Activated naive CD8-positive, alpha-beta T cell (primary cell): ENCODE measurements at regions not wholly inside any gene's neighbourhood (a gene's known extent, or its start where the extent isn't known, plus 50 kb on each side); places are given as distances from the start of the nearest gene placed in this dataset.
"Not testable (repeated sequence)": the region's sequence is repeated elsewhere in the genome, so short reads cannot be mapped to it uniquely, and the experiment has no call there.

Experiments used
- H3K27ac Mint-ChIP-seq: one replicate; pipeline ENCODE4 v1.8.0; 2021; ENCODE audit warnings: mixed read lengths
- H3K27me3 Mint-ChIP-seq: one replicate; pipeline ENCODE4 v1.8.0; 2021; ENCODE audit warnings: mixed read lengths
- H3K36me3 Mint-ChIP-seq: one replicate; pipeline ENCODE4 v1.8.0; 2021; ENCODE audit warnings: mixed read lengths
- H3K4me1 Mint-ChIP-seq: one replicate; pipeline ENCODE4 v1.8.0; 2021; ENCODE audit warnings: low read depth, mixed read lengths
- H3K4me3 Mint-ChIP-seq: one replicate; pipeline ENCODE4 v1.8.0; 2021; ENCODE audit warnings: mild to moderate bottlenecking, mixed read lengths
- H3K9me3 Mint-ChIP-seq: one replicate; pipeline ENCODE4 v1.8.0; 2021; ENCODE audit warnings: low read depth, mixed read lengths

GRCh38 chr7:69367780-69368179, 230.5 kb upstream of the AUTS2 start:
- Mint-ChIP-seq H3K4me1 (no peaks in the 10 kb centered on the region), H3K27ac (no peak overlapping the region), H3K9me3 (no peaks in the 10 kb centered on the region), H3K4me3 (no peak overlapping the region), H3K36me3 (no peaks in the 10 kb centered on the region), H3K27me3 (no peaks in the 10 kb centered on the region)

- Mint-ChIP-seq H3K4me3 (no peak overlapping the region), H3K36me3 (no peaks in the 10 kb centered on the region), H3K27ac (no peak overlapping the region), H3K27me3 (no peaks in the 10 kb centered on the region), H3K9me3 (no peaks in the 10 kb centered on the region), H3K4me1 (no peaks in the 10 kb centered on the region)
Measured at GRCh38 chr7:69373171-69374043, 224.9 kb upstream of the AUTS2 start.

GRCh38 chr7:69374044-69374425, 224.2 kb upstream of the AUTS2 start:
- H3K4me1 Mint-ChIP-seq: no peaks in the 10 kb centered on the region
- H3K27me3 Mint-ChIP-seq: peaks cover 2% of the 10 kb centered on the region
- no peak overlapping the region for H3K27ac Mint-ChIP-seq
- H3K9me3 Mint-ChIP-seq: no peaks in the 10 kb centered on the region
- no peak overlapping the region for H3K4me3 Mint-ChIP-seq
- H3K36me3 Mint-ChIP-seq: no peaks in the 10 kb centered on the region

- Mint-ChIP-seq H3K36me3 (no peaks in the 10 kb centered on the region), H3K27ac (no peak overlapping the region), H3K9me3 (peaks cover 5% of the 10 kb centered on the region), H3K4me1 (no peaks in the 10 kb centered on the region), H3K27me3 (peaks cover 2% of the 10 kb centered on the region), H3K4me3 (no peak overlapping the region)
Measured at GRCh38 chr7:69377191-69377590, 221.1 kb upstream of the AUTS2 start.

GRCh38 chr7:69388452-69389137, 209.7 kb upstream of the AUTS2 start:
- Mint-ChIP-seq H3K4me3 (no peak overlapping the region), H3K9me3 (no peaks in the 10 kb centered on the region), H3K4me1 (no peaks in the 10 kb centered on the region), H3K36me3 (no peaks in the 10 kb centered on the region), H3K27ac (no peak overlapping the region), H3K27me3 (no peaks in the 10 kb centered on the region)

GRCh38 chr7:69389216-69389615, 209.1 kb upstream of the AUTS2 start:
- Mint-ChIP-seq H3K4me3 (no peak overlapping the region), H3K27ac (no peak overlapping the region), H3K27me3 (no peaks in the 10 kb centered on the region), H3K4me1 (no peaks in the 10 kb centered on the region), H3K36me3 (no peaks in the 10 kb centered on the region), H3K9me3 (no peaks in the 10 kb centered on the region)

- not testable (repeated sequence) for H3K27ac Mint-ChIP-seq, H3K4me3 Mint-ChIP-seq, H3K36me3 Mint-ChIP-seq, H3K9me3 Mint-ChIP-seq, H3K27me3 Mint-ChIP-seq, H3K4me1 Mint-ChIP-seq
Measured at GRCh38 chr7:69393912-69394311, 204.4 kb upstream of the AUTS2 start.

- Mint-ChIP-seq H3K4me1 (no peaks in the 10 kb centered on the region), H3K27me3 (peaks cover 1% of the 10 kb centered on the region), H3K36me3 (no peaks in the 10 kb centered on the region), H3K4me3 (no peak overlapping the region), H3K9me3 (no peaks in the 10 kb centered on the region), H3K27ac (no peak overlapping the region)
Measured at GRCh38 chr7:69395061-69395714, 203.1 kb upstream of the AUTS2 start.

- Mint-ChIP-seq H3K4me3 (no peak overlapping the region), H3K4me1 (no peaks in the 10 kb centered on the region), H3K27me3 (peaks cover 1% of the 10 kb centered on the region), H3K36me3 (no peaks in the 10 kb centered on the region), H3K9me3 (no peaks in the 10 kb centered on the region), H3K27ac (no peak overlapping the region)
Measured at GRCh38 chr7:69398986-69399385, 199.3 kb upstream of the AUTS2 start.

GRCh38 chr7:69399401-69399800, 198.9 kb upstream of the AUTS2 start:
- Mint-ChIP-seq H3K9me3 (no peaks in the 10 kb centered on the region), H3K27me3 (peaks cover 1% of the 10 kb centered on the region), H3K36me3 (no peaks in the 10 kb centered on the region), H3K4me1 (no peaks in the 10 kb centered on the region), H3K4me3 (no peak overlapping the region), H3K27ac (no peak overlapping the region)

- Mint-ChIP-seq H3K27me3 (peaks cover 1% of the 10 kb centered on the region), H3K36me3 (no peaks in the 10 kb centered on the region), H3K27ac (no peak overlapping the region), H3K9me3 (no peaks in the 10 kb centered on the region), H3K4me1 (no peaks in the 10 kb centered on the region), H3K4me3 (no peak overlapping the region)
Measured at GRCh38 chr7:69402696-69403095, 195.6 kb upstream of the AUTS2 start.

GRCh38 chr7:69403169-69403568, 195.1 kb upstream of the AUTS2 start:
- Mint-ChIP-seq H3K4me1 (no peaks in the 10 kb centered on the region), H3K4me3 (no peak overlapping the region), H3K27ac (no peak overlapping the region), H3K9me3 (no peaks in the 10 kb centered on the region), H3K36me3 (no peaks in the 10 kb centered on the region), H3K27me3 (peaks cover under 1% of the 10 kb centered on the region)

GRCh38 chr7:69411018-69411417, 187.3 kb upstream of the AUTS2 start:
- H3K9me3 Mint-ChIP-seq: peaks cover 11% of the 10 kb centered on the region
- no peaks in the 10 kb centered on the region for H3K36me3 Mint-ChIP-seq
- H3K27ac Mint-ChIP-seq: no peak overlapping the region
- H3K4me1 Mint-ChIP-seq: peaks cover 3% of the 10 kb centered on the region
- H3K4me3 Mint-ChIP-seq: no peak overlapping the region
- H3K27me3 Mint-ChIP-seq: no peaks in the 10 kb centered on the region

- Mint-ChIP-seq H3K4me1 (peaks cover 3% of the 10 kb centered on the region), H3K36me3 (no peaks in the 10 kb centered on the region), H3K9me3 (peaks cover 11% of the 10 kb centered on the region), H3K27ac (no peak overlapping the region), H3K4me3 (no peak overlapping the region), H3K27me3 (no peaks in the 10 kb centered on the region)
Measured at GRCh38 chr7:69411466-69411865, 186.8 kb upstream of the AUTS2 start.
